Endothelial cell (in vitro differentiated cells): ENCODE measurements at regions not wholly inside any gene's neighbourhood (a gene's known extent, or its start where the extent isn't known, plus 50 kb on each side); places are given as distances from the start of the nearest gene placed in this dataset.

Experiments
- DNase-seq: peaks from one replicate; pipeline ENCODE4 v3.0.0; 2021; ENCODE audit warnings: low spot score
- H3K27ac Mint-ChIP-seq: one replicate; pipeline ENCODE4 v1.8.0; 2021; ENCODE audit warnings: mixed read lengths, inconsistent platforms; ENCODE audit not compliant: unreplicated experiment
- H3K27me3 Mint-ChIP-seq: one replicate; pipeline ENCODE4 v1.8.0; 2021; ENCODE audit warnings: mild to moderate bottlenecking, moderate library complexity, mixed read lengths, inconsistent platforms; ENCODE audit not compliant: unreplicated experiment
- H3K36me3 Mint-ChIP-seq: one replicate; pipeline ENCODE4 v1.8.0; 2021; ENCODE audit warnings: mild to moderate bottlenecking, low read depth, mixed read lengths, inconsistent platforms; ENCODE audit not compliant: unreplicated experiment
- H3K4me1 Mint-ChIP-seq: one replicate; pipeline ENCODE4 v1.8.0; 2021; ENCODE audit warnings: mild to moderate bottlenecking, mixed read lengths, inconsistent platforms; ENCODE audit not compliant: unreplicated experiment
- H3K4me3 Mint-ChIP-seq: one replicate; pipeline ENCODE4 v1.8.0; 2021; ENCODE audit warnings: mild to moderate bottlenecking, mixed read lengths, inconsistent platforms; ENCODE audit not compliant: unreplicated experiment
- H3K9me3 Mint-ChIP-seq: one replicate; pipeline ENCODE4 v1.8.0; 2021; ENCODE audit warnings: mixed read lengths, inconsistent platforms; ENCODE audit not compliant: unreplicated experiment
- TF ChIP-seq, protein P1 (sequence below): fragments of 200-600 bp; sonication (generic); IDR thresholded peaks from one replicate; pipeline ENCODE4 v1.5.0; 2021; ENCODE audit warnings: antibody characterized with exemption; ENCODE audit not compliant: unreplicated experiment

GRCh38 chr6:168941036-168941435 is 312.6 kb downstream of the THBS2 start:
- H3K4me3 Mint-ChIP-seq: no peak overlapping the region
- DNase-seq: no peak
- H3K4me1 Mint-ChIP-seq: no peaks in the 10 kb centered on the region
- H3K9me3 Mint-ChIP-seq: no peaks in the 10 kb centered on the region
- H3K27me3 Mint-ChIP-seq: no peaks in the 10 kb centered on the region
- H3K36me3 Mint-ChIP-seq: no peaks in the 10 kb centered on the region
- TF ChIP-seq, protein P1, sequence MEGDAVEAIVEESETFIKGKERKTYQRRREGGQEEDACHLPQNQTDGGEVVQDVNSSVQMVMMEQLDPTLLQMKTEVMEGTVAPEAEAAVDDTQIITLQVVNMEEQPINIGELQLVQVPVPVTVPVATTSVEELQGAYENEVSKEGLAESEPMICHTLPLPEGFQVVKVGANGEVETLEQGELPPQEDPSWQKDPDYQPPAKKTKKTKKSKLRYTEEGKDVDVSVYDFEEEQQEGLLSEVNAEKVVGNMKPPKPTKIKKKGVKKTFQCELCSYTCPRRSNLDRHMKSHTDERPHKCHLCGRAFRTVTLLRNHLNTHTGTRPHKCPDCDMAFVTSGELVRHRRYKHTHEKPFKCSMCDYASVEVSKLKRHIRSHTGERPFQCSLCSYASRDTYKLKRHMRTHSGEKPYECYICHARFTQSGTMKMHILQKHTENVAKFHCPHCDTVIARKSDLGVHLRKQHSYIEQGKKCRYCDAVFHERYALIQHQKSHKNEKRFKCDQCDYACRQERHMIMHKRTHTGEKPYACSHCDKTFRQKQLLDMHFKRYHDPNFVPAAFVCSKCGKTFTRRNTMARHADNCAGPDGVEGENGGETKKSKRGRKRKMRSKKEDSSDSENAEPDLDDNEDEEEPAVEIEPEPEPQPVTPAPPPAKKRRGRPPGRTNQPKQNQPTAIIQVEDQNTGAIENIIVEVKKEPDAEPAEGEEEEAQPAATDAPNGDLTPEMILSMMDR: no peak
- H3K27ac Mint-ChIP-seq: no peak overlapping the region

GRCh38 chr6:168939796-168940195 is 313.9 kb downstream of the THBS2 start:
- TF ChIP-seq, protein P1: no peak
- no peak for DNase-seq
- no peaks in the 10 kb centered on the region for H3K4me1 Mint-ChIP-seq
- no peaks in the 10 kb centered on the region for H3K27me3 Mint-ChIP-seq
- H3K9me3 Mint-ChIP-seq: no peaks in the 10 kb centered on the region
- H3K4me3 Mint-ChIP-seq: no peak overlapping the region
- H3K27ac Mint-ChIP-seq: no peak overlapping the region
- no peaks in the 10 kb centered on the region for H3K36me3 Mint-ChIP-seq

DNA sequence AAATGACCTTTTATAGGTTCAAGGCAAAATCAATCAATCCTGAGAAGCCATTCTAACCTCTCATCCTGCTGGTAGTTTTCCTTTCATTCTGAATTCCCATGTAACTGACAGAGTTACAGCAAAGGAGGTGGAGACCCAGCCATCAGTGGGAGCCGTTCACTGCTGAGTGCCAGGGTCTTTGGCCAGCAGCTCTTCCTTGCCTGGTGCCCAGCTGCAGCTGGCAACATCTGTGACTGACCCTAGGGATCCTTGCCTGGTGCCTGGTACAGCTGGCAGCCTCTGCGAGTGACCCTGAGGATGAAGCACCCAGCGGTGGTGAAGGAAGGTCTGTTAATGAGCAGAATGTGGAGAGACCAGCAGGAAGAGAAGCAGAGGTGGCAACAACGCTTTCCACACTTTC is 314.6 kb downstream of the THBS2 start:
- TF ChIP-seq, protein P1: no peak
- Mint-ChIP-seq H3K27ac (no peak overlapping the region), H3K9me3 (no peaks in the 10 kb centered on the region), H3K4me1 (no peaks in the 10 kb centered on the region), H3K36me3 (no peaks in the 10 kb centered on the region), H3K27me3 (no peaks in the 10 kb centered on the region), H3K4me3 (no peak overlapping the region)
- no peak for DNase-seq

DNA sequence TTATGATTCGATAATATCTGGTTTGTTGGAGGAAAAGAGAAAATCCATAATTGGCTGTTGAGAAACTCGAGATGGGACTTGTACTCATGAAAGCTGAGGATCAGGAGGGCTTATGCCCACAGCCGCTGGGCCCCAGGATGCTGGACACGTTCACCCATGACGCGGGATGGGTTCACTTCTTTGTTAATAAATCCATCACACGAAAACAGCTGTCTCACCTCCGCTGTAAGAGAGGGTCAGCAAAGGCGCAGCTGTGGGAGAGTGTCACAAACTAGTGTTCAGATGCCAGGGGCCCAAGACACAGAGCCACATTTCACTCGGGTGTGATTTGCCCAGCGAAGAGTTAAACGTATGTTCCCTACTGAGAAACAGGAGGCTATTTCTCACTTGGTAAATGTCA is 315.1 kb downstream of the THBS2 start:
- DNase-seq: no peak
- TF ChIP-seq, protein P1: no peak
- no peaks in the 10 kb centered on the region for H3K4me1 Mint-ChIP-seq
- no peak overlapping the region for H3K27ac Mint-ChIP-seq
- H3K27me3 Mint-ChIP-seq: no peaks in the 10 kb centered on the region
- no peaks in the 10 kb centered on the region for H3K9me3 Mint-ChIP-seq
- H3K4me3 Mint-ChIP-seq: no peak overlapping the region
- H3K36me3 Mint-ChIP-seq: no peaks in the 10 kb centered on the region

DNA sequence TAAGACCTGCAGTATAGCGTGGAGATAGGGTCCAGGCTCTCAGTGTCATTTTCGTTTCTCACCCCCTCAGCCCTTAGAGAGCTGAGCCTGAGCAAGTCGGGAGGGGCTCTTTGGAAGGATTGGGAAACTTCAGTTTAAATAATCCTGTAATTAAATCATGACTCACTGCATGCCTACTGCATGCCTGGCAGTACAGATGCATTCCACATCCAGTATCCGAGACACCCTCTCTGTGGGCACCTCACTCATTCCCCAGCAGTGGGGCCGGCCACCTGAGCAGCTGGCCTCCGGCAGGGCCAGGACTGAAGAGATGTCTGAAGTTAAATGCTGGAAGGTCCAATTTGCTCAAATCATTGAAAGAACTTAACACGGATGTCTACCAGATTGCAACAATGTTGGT is 316.6 kb downstream of the THBS2 start:
- no peak overlapping the region for H3K27ac Mint-ChIP-seq
- H3K4me3 Mint-ChIP-seq: no peak overlapping the region
- DNase-seq: no peak
- no peaks in the 10 kb centered on the region for H3K36me3 Mint-ChIP-seq
- H3K4me1 Mint-ChIP-seq: no peaks in the 10 kb centered on the region
- H3K9me3 Mint-ChIP-seq: no peaks in the 10 kb centered on the region
- no peaks in the 10 kb centered on the region for H3K27me3 Mint-ChIP-seq
- TF ChIP-seq, protein P1: no peak
